Bronchial epithelial cell (primary cell): ENCODE measurements at regions not wholly inside any gene's neighbourhood (a gene's known extent, or its start where the extent isn't known, plus 50 kb on each side); places are given as distances from the start of the nearest gene placed in this dataset.

Experiments
- DNase-seq: peaks from one replicate; pipeline ENCODE4 v3.0.0-alpha.2; 2010; ENCODE audit warnings: low read depth
- FAIRE-seq: peaks from 2 replicates; lab custom pipeline; 2011; peaks lifted over from hg19 to GRCh38; lab: Jason Lieb, UNC
- H3K27me3 ChIP-seq: 2 replicates; pipeline ENCODE4 v1.5.1; 2011; ENCODE audit warnings: low read length; ENCODE audit not compliant: control insufficient read depth, insufficient read depth
- H3K36me3 ChIP-seq: 2 replicates; pipeline ENCODE4 v1.5.1; 2011; ENCODE audit warnings: low read length; ENCODE audit not compliant: control insufficient read depth, insufficient read depth
- H3K4me3 ChIP-seq: 2 replicates; pipeline ENCODE4 v1.5.1; 2011; ENCODE audit warnings: mild to moderate bottlenecking, low read depth, low read length, control low read depth
- CTCF ChIP-seq: IDR thresholded peaks from 2 replicates; pipeline ENCODE4 v1.5.1; 2011; ENCODE audit warnings: mild to moderate bottlenecking, moderate library complexity, low read length, control low read depth, inconsistent platforms; ENCODE audit not compliant: insufficient read depth, severe bottlenecking

GRCh38 chr5:88964831-88965230 is 81.8 kb upstream of the MEF2C start:
- H3K4me3 ChIP-seq = no peak overlapping the region
- no peaks in the 10 kb centered on the region for H3K36me3 ChIP-seq
- H3K27me3 ChIP-seq = no peaks in the 10 kb centered on the region
- FAIRE-seq (no peak), DNase-seq (peak; percentile 33)
- TF ChIP-seq CTCF = no peak

GRCh38 chr5:88957013-88957412 is 74.0 kb upstream of the MEF2C start:
- H3K27me3 ChIP-seq = no peaks in the 10 kb centered on the region
- no peak overlapping the region for H3K4me3 ChIP-seq
- no peak for TF ChIP-seq CTCF
- no peaks in the 10 kb centered on the region for H3K36me3 ChIP-seq
- FAIRE-seq (no peak), DNase-seq (peak; percentile 60)

GRCh38 chr5:88956416-88956815 is 73.4 kb upstream of the MEF2C start:
- Histone ChIP-seq H3K4me3 (no peak overlapping the region), H3K27me3 (no peaks in the 10 kb centered on the region), H3K36me3 (no peaks in the 10 kb centered on the region)
- DNase-seq (peak; percentile 50), FAIRE-seq (no peak)
- TF ChIP-seq CTCF = no peak

GRCh38 chr5:88955403-88955802 is 72.4 kb upstream of the MEF2C start:
- Histone ChIP-seq H3K36me3 (no peaks in the 10 kb centered on the region), H3K4me3 (no peak overlapping the region), H3K27me3 (no peaks in the 10 kb centered on the region)
- DNase-seq (no peak), FAIRE-seq (no peak)
- no peak for TF ChIP-seq CTCF

GRCh38 chr5:88954511-88954910 is 71.5 kb upstream of the MEF2C start:
- H3K27me3 ChIP-seq = no peaks in the 10 kb centered on the region
- no peak for DNase-seq

More at GRCh38 chr5:88954511-88954910, 71.5 kb upstream of the MEF2C start:
- FAIRE-seq = no peak
- no peak for TF ChIP-seq CTCF
- Histone ChIP-seq H3K4me3 (no peak overlapping the region), H3K36me3 (no peaks in the 10 kb centered on the region)
